PC-3 (cell line): ENCODE measurements at regions not wholly inside any gene's neighbourhood (a gene's known extent, or its start where the extent isn't known, plus 50 kb on each side); places are given as distances from the start of the nearest gene placed in this dataset.

Source experiments
- CTCF ChIP-seq: fragments of 300-600 bp; sonication (generic); conservative IDR thresholded peaks from 2 replicates; pipeline ENCODE4 v1.5.1; 2017; ENCODE audit warnings: antibody characterized with exemption, low read depth, mild to moderate bottlenecking, low read length
- EZH2 ChIP-seq: fragments of 300-600 bp; sonication (generic); IDR thresholded peaks from one replicate; pipeline ENCODE4 v1.6.1; 2017; ENCODE audit warnings: antibody characterized with exemption, mild to moderate bottlenecking, low read length; ENCODE audit not compliant: unreplicated experiment
- EZH2phosphoT487 ChIP-seq: fragments of 300-600 bp; sonication (generic); IDR thresholded peaks from 2 replicates; pipeline ENCODE4 v1.6.1; 2018; ENCODE audit warnings: mild to moderate bottlenecking, antibody characterized with exemption, low read length, borderline replicate concordance

- TF ChIP-seq CTCF (no peak), EZH2 (no peak), EZH2phosphoT487 (no peak)
These were observed 514.1 kb upstream of the LARGE1 start for GRCh38 chr22:34434371-34434770.
